SK-N-MC (cell line): ENCODE measurements at regions not wholly inside any gene's neighbourhood (a gene's known extent, or its start where the extent isn't known, plus 50 kb on each side); places are given as distances from the start of the nearest gene placed in this dataset.
A peak's percentile ranks its signal among the peaks of the same experiment; 100 is the strongest.

ENCODE experiments used
- DNase-seq: peaks from one replicate; pipeline ENCODE4 v3.0.0-alpha.2; 2011; ENCODE audit warnings: low read depth, low spot score
- H3K27ac ChIP-seq: fragments of 200-600 bp; sonication (generic); 2 replicates; pipeline ENCODE4 v1.5.1; 2016; ENCODE audit warnings: mixed run types
- H3K36me3 ChIP-seq: fragments of 200-600 bp; sonication (generic); 2 replicates; pipeline ENCODE4 v1.6.1; 2017; ENCODE audit warnings: antibody characterized with exemption, low read length, mixed read lengths; ENCODE audit not compliant: insufficient read depth
- H3K4me3 ChIP-seq: fragments of 200-600 bp; sonication (generic); 2 replicates; pipeline ENCODE4 v1.5.1; 2016
- H3K9ac ChIP-seq: fragments of 200-600 bp; sonication (generic); 2 replicates; pipeline ENCODE4 v1.8.0; 2017; ENCODE audit warnings: mixed run types, mixed read lengths; ENCODE audit not compliant: insufficient read length
- H3K9me3 ChIP-seq: fragments of 200-600 bp; sonication (generic); 2 replicates; pipeline ENCODE4 v1.6.1; 2017; ENCODE audit warnings: low read depth, mild to moderate bottlenecking, antibody characterized with exemption, low read length, moderate library complexity, mixed read lengths
- EZH2 ChIP-seq: fragments of 200-600 bp; sonication (generic); IDR thresholded peaks from one replicate; pipeline ENCODE4 v1.6.1; 2017; ENCODE audit warnings: antibody characterized with exemption
- FOXP2 ChIP-seq: optimal IDR thresholded peaks from 2 replicates; pipeline ENCODE3; 2011; ENCODE audit warnings: mild to moderate bottlenecking, moderate library complexity; ENCODE audit not compliant: insufficient read depth; ENCODE audit errors: extremely low read length, control extremely low read depth
- POLR2AphosphoS5 ChIP-seq: IDR thresholded peaks from 2 replicates; pipeline ENCODE4 v1.6.1; 2012; ENCODE audit warnings: mild to moderate bottlenecking, low read depth, low read length, borderline replicate concordance

GRCh38 chr4:115920637-115921036, 807.2 kb upstream of the NDST4 start:
- DNase-seq: no peak
- TF ChIP-seq POLR2AphosphoS5: no peak
- no peak for TF ChIP-seq EZH2
- Histone ChIP-seq H3K9me3 (no peaks in the 10 kb centered on the region), H3K27ac (no peak overlapping the region), H3K9ac (no peak overlapping the region), H3K36me3 (no peaks in the 10 kb centered on the region), H3K4me3 (no peak overlapping the region)

- Histone ChIP-seq H3K27ac (no peak overlapping the region), H3K4me3 (no peak overlapping the region), H3K9ac (no peak overlapping the region), H3K9me3 (no peaks in the 10 kb centered on the region), H3K36me3 (no peaks in the 10 kb centered on the region)
- no peak for DNase-seq
- TF ChIP-seq EZH2 (no peak), POLR2AphosphoS5 (no peak), FOXP2 (no peak)
Observed at GRCh38 chr4:115918149-115918548, 804.7 kb upstream of the NDST4 start.

GRCh38 chr4:115906428-115906827, 793.0 kb upstream of the NDST4 start:
- H3K9me3 ChIP-seq: no peaks in the 10 kb centered on the region
- H3K4me3 ChIP-seq: no peak overlapping the region
- H3K36me3 ChIP-seq: no peaks in the 10 kb centered on the region
- no peak overlapping the region for H3K9ac ChIP-seq
- no peak for DNase-seq
- H3K27ac ChIP-seq: no peak overlapping the region
- TF ChIP-seq EZH2 (no peak), FOXP2 (no peak), POLR2AphosphoS5 (no peak)

- peak; percentile 37 for TF ChIP-seq FOXP2
- TF ChIP-seq EZH2: no peak
- TF ChIP-seq POLR2AphosphoS5: peak; percentile 72; the same call in 1 of the 2 replicates
- H3K4me3 ChIP-seq: peak overlapping the region; percentile 36
- H3K36me3 ChIP-seq: no peaks in the 10 kb centered on the region
- H3K27ac ChIP-seq: peak overlapping the region; percentile 78
- DNase-seq: peak; percentile 97
- no peaks in the 10 kb centered on the region for H3K9me3 ChIP-seq
- no peak overlapping the region for H3K9ac ChIP-seq
Observed at GRCh38 chr4:115883847-115884246, 770.4 kb upstream of the NDST4 start.

- H3K27ac ChIP-seq: peak overlapping the region; percentile 78
Observed at GRCh38 chr4:115883231-115883630, 769.8 kb upstream of the NDST4 start.

GRCh38 chr4:115873048-115873447, 759.6 kb upstream of the NDST4 start:
- DNase-seq: no peak
- TF ChIP-seq EZH2 (no peak), FOXP2 (no peak), POLR2AphosphoS5 (no peak)
- peaks cover 17% of the 10 kb centered on the region; the same call in 1 of the 2 replicates for H3K9me3 ChIP-seq
- H3K4me3 ChIP-seq: no peak overlapping the region
- H3K36me3 ChIP-seq: peaks cover 37% of the 10 kb centered on the region
- no peak overlapping the region for H3K27ac ChIP-seq
- no peak overlapping the region for H3K9ac ChIP-seq

More at GRCh38 chr4:115883231-115883630, 769.8 kb upstream of the NDST4 start:
- no peak for TF ChIP-seq POLR2AphosphoS5
- no peak for TF ChIP-seq FOXP2
- TF ChIP-seq EZH2: no peak
- Histone ChIP-seq H3K4me3 (peak overlapping the region; percentile 36), H3K9ac (no peak overlapping the region), H3K36me3 (no peaks in the 10 kb centered on the region), H3K9me3 (no peaks in the 10 kb centered on the region)
- no peak for DNase-seq

GRCh38 chr4:115871596-115871995, 758.2 kb upstream of the NDST4 start:
- H3K27ac ChIP-seq: no peak overlapping the region; the same call in 1 of the 2 replicates
- peaks cover 42% of the 10 kb centered on the region for H3K36me3 ChIP-seq
- H3K9me3 ChIP-seq: peaks cover 22% of the 10 kb centered on the region; the same call in 1 of the 2 replicates
- TF ChIP-seq FOXP2 (no peak), EZH2 (no peak), POLR2AphosphoS5 (no peak)
- DNase-seq: no peak
- no peak overlapping the region for H3K9ac ChIP-seq
- no peak overlapping the region for H3K4me3 ChIP-seq

- no peak for TF ChIP-seq EZH2
- TF ChIP-seq FOXP2: peak; percentile 96
- peak; percentile 77; the same call in 1 of the 2 replicates for TF ChIP-seq POLR2AphosphoS5
Observed at GRCh38 chr4:115866364-115866896, 753.0 kb upstream of the NDST4 start.

GRCh38 chr4:115865736-115866135, 752.3 kb upstream of the NDST4 start:
- TF ChIP-seq FOXP2: no peak
- no peak for TF ChIP-seq POLR2AphosphoS5
- TF ChIP-seq EZH2: no peak
- Histone ChIP-seq H3K27ac (peak overlapping the region; percentile 100), H3K4me3 (peak overlapping the region; percentile 67), H3K9ac (peak overlapping the region; percentile 90), H3K36me3 (peaks cover 34% of the 10 kb centered on the region), H3K9me3 (peaks cover 22% of the 10 kb centered on the region; the same call in 1 of the 2 replicates)
- DNase-seq: peak; percentile 56

More at GRCh38 chr4:115866364-115866896, 753.0 kb upstream of the NDST4 start:
- peak; percentile 97 for DNase-seq
- H3K9ac ChIP-seq: peak overlapping the region; percentile 90
- peak overlapping the region; percentile 100 for H3K27ac ChIP-seq
- peak overlapping the region; percentile 67 for H3K4me3 ChIP-seq
- H3K9me3 ChIP-seq: peaks cover 22% of the 10 kb centered on the region; the same call in 1 of the 2 replicates
- H3K36me3 ChIP-seq: peaks cover 38% of the 10 kb centered on the region
